OCI-LY3 (cell line): ENCODE measurements at regions not wholly inside any gene's neighbourhood (a gene's known extent, or its start where the extent isn't known, plus 50 kb on each side); places are given as distances from the start of the nearest gene placed in this dataset.

ENCODE experiments used
- CTCF ChIP-seq: fragments of 200-600, 300-600 bp; sonication (generic); IDR thresholded peaks from 2 replicates; pipeline ENCODE4 v1.5.1; 2014; ENCODE audit warnings: antibody characterized with exemption, low read length, low read depth
- EZH2phosphoT487 ChIP-seq: fragments of 200-600 bp; shearing (Covaris generic); IDR thresholded peaks from 2 replicates; pipeline ENCODE4 v1.6.1; 2018; ENCODE audit warnings: antibody characterized with exemption, mixed run types, low read depth

GRCh38 chr3:65181391-65181871 lies 493.6 kb upstream of the ADAMTS9 start:
- TF ChIP-seq CTCF (no peak), EZH2phosphoT487 (no peak)
